ENCODE measurements at regions not wholly inside any gene's neighbourhood (a gene's known extent, or its start where the extent isn't known, plus 50 kb on each side); places are given as distances from the start of the nearest gene placed in this dataset.

DNA sequence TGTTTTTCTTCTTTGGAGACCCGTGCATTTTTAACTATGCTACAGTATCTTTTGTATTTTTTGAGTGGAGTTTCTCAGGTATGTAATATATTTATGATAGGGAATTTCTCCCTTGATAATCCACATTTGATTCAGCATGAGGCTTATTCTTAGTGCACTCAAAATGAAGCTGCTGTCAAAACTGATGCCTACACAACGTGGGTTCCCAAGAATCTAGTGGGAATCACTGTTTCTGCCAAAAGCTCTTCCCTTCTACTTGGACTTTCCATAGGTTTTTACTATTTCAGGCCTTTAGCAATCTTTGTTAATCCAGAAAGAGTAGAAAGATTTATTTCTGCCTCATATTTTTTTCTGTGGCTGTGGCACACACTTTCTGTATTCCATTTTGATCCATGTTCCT, 1003.7 kb downstream of the SLITRK5 start:
- POLR2A ChIA-PET: no interaction called here
- CTCF ChIA-PET: no interaction called here
- TF ChIP-seq USF2 (IDR thresholded peaks at IDR 0.05) (no peak), MAZ (IDR thresholded peaks at IDR 0.05; ENCODE audit: borderline replicate concordance, low read depth, low read length) (no peak), RNF2 (IDR thresholded peaks at IDR 0.05; ENCODE audit: borderline replicate concordance, low read depth) (no peak), HEYL (CRISPR knock-in tag; IDR thresholded peaks at IDR 0.05) (no peak), HMGXB4 (CRISPR knock-in tag; IDR thresholded peaks at IDR 0.05; ENCODE audit: borderline replicate concordance) (no peak), POLR2AphosphoS2 (conservative IDR thresholded peaks at IDR 0.05; ENCODE audit: low read length) (no peak)
- H3K4me1 ChIP-seq: no peaks in the 10 kb centered on the region
- no peak overlapping the region for H3K27ac ChIP-seq
- 15% methylated on average over 2 of the region's 2 CpGs for WGBS (ENCODE audit: missing lambda C conversion rate)
- no peaks in the 10 kb centered on the region for H3K9me3 ChIP-seq
- ATAC-seq: no peak
- DNase-seq (ENCODE audit: low read depth in 1 of 2, low spot score in 1 of 2): no peak
- H3K4me3 ChIP-seq: no peak overlapping the region
- no peak for FAIRE-seq
- H3K4me2 ChIP-seq: no peak overlapping the region

DNA sequence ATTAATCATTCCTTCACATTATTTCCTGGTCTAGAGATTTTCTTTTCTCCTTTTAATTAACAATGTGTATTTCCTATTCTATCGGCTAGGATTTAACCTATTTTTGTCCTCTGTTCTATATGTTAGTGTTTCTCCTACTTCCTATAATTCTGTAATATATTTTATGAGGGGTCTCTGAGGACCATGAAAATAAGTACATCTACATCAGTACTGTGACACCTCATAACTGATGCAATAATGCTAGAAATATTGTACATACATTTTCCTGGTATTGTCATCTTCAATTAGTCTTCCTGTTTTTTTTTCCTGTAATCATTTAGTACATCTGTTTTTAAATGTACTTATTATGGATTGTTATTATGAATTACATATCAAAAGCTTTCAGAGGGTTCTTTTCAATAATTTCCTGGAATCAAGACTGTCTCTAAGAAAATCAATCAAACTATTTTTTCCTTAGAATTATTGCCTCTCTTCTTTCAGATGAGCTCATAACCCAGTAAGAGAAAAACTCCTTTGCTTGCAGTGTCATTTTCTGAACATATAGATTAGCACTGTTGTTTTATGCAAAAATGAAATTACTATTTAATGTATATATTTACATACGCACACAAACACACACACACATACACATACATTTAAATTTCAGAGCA, 1004.3 kb downstream of the SLITRK5 start:
- TF ChIP-seq GATA3 (IDR thresholded peaks at IDR 0.05; ENCODE audit: borderline replicate concordance) (no peak), HOXB5 (CRISPR knock-in tag; IDR thresholded peaks at IDR 0.05) (no peak), CBX2 (IDR thresholded peaks at IDR 0.05; ENCODE audit: borderline replicate concordance, low read depth) (no peak), FOSL2 (IDR thresholded peaks at IDR 0.05) (no peak), FOSL2 (CRISPR knock-in tag; IDR thresholded peaks at IDR 0.05) (no peak), POLR2AphosphoS2 (conservative IDR thresholded peaks at IDR 0.05; ENCODE audit: low read length) (no peak), SMC3 (IDR thresholded peaks at IDR 0.05) (no peak), HMGXB4 (CRISPR knock-in tag; IDR thresholded peaks at IDR 0.05; ENCODE audit: borderline replicate concordance) (no peak), ESRRA (IDR thresholded peaks at IDR 0.05; ENCODE audit: borderline replicate concordance, low read length) (no peak), JUN (IDR thresholded peaks at IDR 0.05) (no peak), RARB (CRISPR knock-in tag; IDR thresholded peaks at IDR 0.05) (no peak), RFX5 (IDR thresholded peaks at IDR 0.05) (no peak), RNF2 (IDR thresholded peaks at IDR 0.05; ENCODE audit: borderline replicate concordance, low read depth) (no peak), CEBPB (IDR thresholded peaks at IDR 0.05) (no peak), MYC (IDR thresholded peaks at IDR 0.05; ENCODE audit: borderline replicate concordance, low read length) (no peak), ATOH8 (CRISPR knock-in tag; IDR thresholded peaks at IDR 0.05; ENCODE audit: low read depth) (no peak), KDM5A (IDR thresholded peaks at IDR 0.05) (no peak)
- TF ChIP-seq, protein P1, sequence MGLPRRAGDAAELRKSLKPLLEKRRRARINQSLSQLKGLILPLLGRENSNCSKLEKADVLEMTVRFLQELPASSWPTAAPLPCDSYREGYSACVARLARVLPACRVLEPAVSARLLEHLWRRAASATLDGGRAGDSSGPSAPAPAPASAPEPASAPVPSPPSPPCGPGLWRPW (IDR thresholded peaks at IDR 0.05): no peak
- no peaks in the 10 kb centered on the region for H3K4me1 ChIP-seq
- CTCF ChIA-PET: no interaction called here
- 71% methylated on average over 2 of the region's 2 CpGs for WGBS (ENCODE audit: missing lambda C conversion rate)
- ATAC-seq: no peak
- H3K4me2 ChIP-seq: no peak overlapping the region
- POLR2A ChIA-PET: no interaction called here
- DNase-seq (ENCODE audit: low read depth in 1 of 2, low spot score in 1 of 2): no peak
- no peak for FAIRE-seq
- no peak overlapping the region for H3K27ac ChIP-seq
- H3K9me3 ChIP-seq: no peaks in the 10 kb centered on the region
- H3K4me3 ChIP-seq: no peak overlapping the region
